DOHH2 (cell line): ENCODE measurements at regions not wholly inside any gene's neighbourhood (a gene's known extent, or its start where the extent isn't known, plus 50 kb on each side); places are given as distances from the start of the nearest gene placed in this dataset.

Experiments used
- CTCF ChIP-seq: fragments of 200-600 bp; sonication (generic); IDR thresholded peaks from one replicate; pipeline ENCODE4 v1.5.1; 2014; ENCODE audit warnings: antibody characterized with exemption, mild to moderate bottlenecking, low read depth, low read length; ENCODE audit not compliant: poor library complexity, severe bottlenecking
- EZH2phosphoT487 ChIP-seq: fragments of 200-600 bp; sonication (generic); IDR thresholded peaks from 2 replicates; pipeline ENCODE4 v1.6.1; 2017; ENCODE audit warnings: borderline replicate concordance, mild to moderate bottlenecking, antibody characterized with exemption, low read length, moderate library complexity, mixed read lengths

- no peak for TF ChIP-seq CTCF
- TF ChIP-seq EZH2phosphoT487: no peak
These were observed 1111.6 kb upstream of the ZEB2 start for GRCh38 chr2:145631561-145631960.
